ENCODE measurements at regions not wholly inside any gene's neighbourhood (a gene's known extent, or its start where the extent isn't known, plus 50 kb on each side); places are given as distances from the start of the nearest gene placed in this dataset.
"Not testable (repeated sequence)": the region's sequence is repeated elsewhere in the genome, so short reads cannot be mapped to it uniquely, and the experiment has no call there.

GRCh38 chr5:62103863-62104262, 202.1 kb upstream of the KIF2A start:
- H3K4me2 ChIP-seq; FAIRE-seq; H3K4me3 ChIP-seq; H3K27ac ChIP-seq; POLR2A ChIA-PET; CTCF ChIA-PET; H3K4me1 ChIP-seq; ATAC-seq; DNase-seq (ENCODE audit: low read depth in 1 of 2, low spot score in 1 of 2); H3K9me3 ChIP-seq: not testable (repeated sequence)
- WGBS (ENCODE audit: missing lambda C conversion rate): 46% methylated on average over 4 of the region's 4 CpGs

GRCh38 chr5:62111428-62111827, 194.6 kb upstream of the KIF2A start:
- DNase-seq (ENCODE audit: low read depth in 1 of 2, low spot score in 1 of 2) (no peak), ATAC-seq (no peak), FAIRE-seq (no peak)
- H3K27ac ChIP-seq: no peak overlapping the region
- no peak overlapping the region for H3K4me2 ChIP-seq
- CTCF ChIA-PET: interaction anchor here (0.9 to 1.1 kb wide), 2 partner anchors 10 to 32 kb away, joined by 3 read pairs; no protein-coding TSS in a partner anchor
- H3K9me3 ChIP-seq: no peaks in the 10 kb centered on the region
- POLR2A ChIA-PET: no interaction called here
- H3K4me3 ChIP-seq: no peak overlapping the region
- no peak for TF ChIP-seq ZC3H11A (IDR thresholded peaks at IDR 0.05)
- no peak for TF ChIP-seq ZFP36 (IDR thresholded peaks at IDR 0.05; ENCODE audit: borderline replicate concordance, partially characterized antibody)
- no peak for TF ChIP-seq MAX (IDR thresholded peaks at IDR 0.05)
- TF ChIP-seq CHD2 (IDR thresholded peaks at IDR 0.05; ENCODE audit: low read length, partially characterized antibody): no peak
- TF ChIP-seq ESRRA (IDR thresholded peaks at IDR 0.05; ENCODE audit: borderline replicate concordance, low read length): no peak
- TF ChIP-seq KDM5A (IDR thresholded peaks at IDR 0.05): no peak
- no peak for TF ChIP-seq EP300 (IDR thresholded peaks at IDR 0.05)
- no peak for TF ChIP-seq GATA3 (IDR thresholded peaks at IDR 0.05; ENCODE audit: borderline replicate concordance)
- no peak for TF ChIP-seq POLR2AphosphoS2 (conservative IDR thresholded peaks at IDR 0.05; ENCODE audit: low read length)
- no peak for TF ChIP-seq HMGXB4 (CRISPR knock-in tag; IDR thresholded peaks at IDR 0.05; ENCODE audit: borderline replicate concordance)
- no peak for TF ChIP-seq RNF2 (IDR thresholded peaks at IDR 0.05; ENCODE audit: borderline replicate concordance, low read depth)
- no peak for TF ChIP-seq TFCP2L1 (CRISPR knock-in tag; IDR thresholded peaks at IDR 0.05)
- no peak for TF ChIP-seq HOXA7 (CRISPR knock-in tag; IDR thresholded peaks at IDR 0.05)
- no peaks in the 10 kb centered on the region for H3K4me1 ChIP-seq

GRCh38 chr5:62112689-62113228, 193.2 kb upstream of the KIF2A start:
- ATAC-seq: no peak
- FAIRE-seq: no peak
- CTCF ChIA-PET: no interaction called here
- no peaks in the 10 kb centered on the region for H3K4me1 ChIP-seq
- WGBS (ENCODE audit: missing lambda C conversion rate): 9% methylated on average over 2 of the region's 2 CpGs
- no peak for TF ChIP-seq KDM1A (IDR thresholded peaks at IDR 0.05; ENCODE audit: low read depth)
- TF ChIP-seq ZNF302 (CRISPR knock-in tag; IDR thresholded peaks at IDR 0.05): no peak
- no peak for TF ChIP-seq HDAC2 (IDR thresholded peaks at IDR 0.05)
- no peak for TF ChIP-seq POLR2AphosphoS2 (conservative IDR thresholded peaks at IDR 0.05; ENCODE audit: low read length)
- TF ChIP-seq E2F6 (IDR thresholded peaks at IDR 0.05; ENCODE audit: borderline replicate concordance, low read depth): no peak
- no peak for TF ChIP-seq REST (IDR thresholded peaks at IDR 0.05)
- no peak for TF ChIP-seq ZFP36 (IDR thresholded peaks at IDR 0.05; ENCODE audit: borderline replicate concordance, partially characterized antibody)
- no peak for TF ChIP-seq HOXB13 (CRISPR knock-in tag; IDR thresholded peaks at IDR 0.05; ENCODE audit: low read depth)
- TF ChIP-seq CEBPB (IDR thresholded peaks at IDR 0.05): no peak
- TF ChIP-seq CBX8 (IDR thresholded peaks at IDR 0.05): no peak
- TF ChIP-seq HOXA7 (CRISPR knock-in tag; IDR thresholded peaks at IDR 0.05): no peak
- no peak for TF ChIP-seq RNF2 (IDR thresholded peaks at IDR 0.05; ENCODE audit: borderline replicate concordance, low read depth)
- TF ChIP-seq HEYL (CRISPR knock-in tag; IDR thresholded peaks at IDR 0.05): no peak
- TF ChIP-seq GATA3 (IDR thresholded peaks at IDR 0.05; ENCODE audit: borderline replicate concordance): no peak
- TF ChIP-seq HMGXB4 (CRISPR knock-in tag; IDR thresholded peaks at IDR 0.05; ENCODE audit: borderline replicate concordance): no peak
- TF ChIP-seq USF2 (IDR thresholded peaks at IDR 0.05): no peak
- no peak for TF ChIP-seq SMC3 (IDR thresholded peaks at IDR 0.05)
- no peak for TF ChIP-seq JUNB (IDR thresholded peaks at IDR 0.05)
- POLR2A ChIA-PET: no interaction called here
- no peak overlapping the region for H3K4me3 ChIP-seq
- H3K27ac ChIP-seq: no peak overlapping the region
- no peak overlapping the region for H3K4me2 ChIP-seq
- DNase-seq (ENCODE audit: low read depth in 1 of 2, low spot score in 1 of 2): no peak
- no peaks in the 10 kb centered on the region for H3K9me3 ChIP-seq
